HepG2 (cell line): ENCODE measurements at regions not wholly inside any gene's neighbourhood (a gene's known extent, or its start where the extent isn't known, plus 50 kb on each side); places are given as distances from the start of the nearest gene placed in this dataset.
A peak's percentile ranks its signal among the peaks of the same experiment; 100 is the strongest.
"Not testable (repeated sequence)": the region's sequence is repeated elsewhere in the genome, so short reads cannot be mapped to it uniquely, and the experiment has no call there.

ENCODE experiments used
- ATAC-seq: fragments of 200-7000 bp; cut with Tn5 transposase; 3 replicates; pipeline ENCODE4 v1.9.1; 2020; ENCODE audit warnings: mild to moderate bottlenecking, moderate library complexity
- BruUV-seq: library from RNA; stranded (reverse); fragments of 400-500 nt; replicated peaks from 2 replicates; lab custom pipeline; 2021; lab: Mats Ljungman, UMichigan
- CTCF ChIA-PET: fragments of 300-600 bp; formaldehyde crosslinking; extraction: SDS; loops from one replicate; lab custom pipeline; 2021; ENCODE audit warnings: low total read pairs, inconsistent platforms, low intra/inter-chr PET ratio; lab: Yijun Ruan, JAX
- POLR2A ChIA-PET: fragments of 350-600 bp; sonication (Branson Sonifier 250); formaldehyde crosslinking; loops from one replicate; lab custom pipeline; 2020; ENCODE audit warnings: antibody characterized with exemption, inconsistent platforms; lab: Yijun Ruan, JAX
- DNase-seq: peaks from one replicate; pipeline ENCODE4 v3.0.0-alpha.2; 2015; ENCODE audit warnings: low spot score
- FAIRE-seq: peaks from 3 replicates; lab custom pipeline; 2011; peaks lifted over from hg19 to GRCh38; lab: Jason Lieb, UNC
- H2AFZ ChIP-seq: one replicate; pipeline ENCODE4 v1.6.1; 2011; ENCODE audit warnings: low read length, inconsistent platforms
- H3K27ac ChIP-seq: fragments of 300-600 bp; 3 replicates; pipeline ENCODE4 v1.8.0; 2011; ENCODE audit warnings: mixed run types, mild to moderate bottlenecking, mixed read lengths, low read length, inconsistent platforms; ENCODE audit not compliant: insufficient read depth; ENCODE audit errors: extremely low read length
- H3K27me3 ChIP-seq, 2 experiments: fragments of 200-600 bp in 1 of 2; 2 replicates in 1 of 2; 3 replicates in 1 of 2; pipeline versions ENCODE4 v1.6.0 to v1.8.0; 2011; ENCODE audit warnings: low read length in 2 of 2, mild to moderate bottlenecking in 2 of 2, moderate library complexity in 2 of 2, inconsistent platforms in 1 of 2; ENCODE audit not compliant: insufficient read depth in 2 of 2, control insufficient read depth in 1 of 2
- H3K36me3 ChIP-seq, 2 experiments: fragments of 200-600 bp in 1 of 2; replicated peaks in 1 of 2; 2 replicates in 1 of 2; 3 replicates in 1 of 2; pipeline versions ENCODE4 v1.5.1 to v1.8.0; 2011; ENCODE audit warnings: low read length in 2 of 2, inconsistent platforms in 1 of 2; ENCODE audit not compliant: insufficient read depth in 2 of 2, control insufficient read depth in 1 of 2
- H3K4me1 ChIP-seq: 2 replicates; pipeline ENCODE4 v1.5.1; 2012; ENCODE audit warnings: low read length, inconsistent platforms; ENCODE audit not compliant: insufficient read depth
- H3K4me2 ChIP-seq: 2 replicates; pipeline ENCODE4 v1.6.0; 2011; ENCODE audit warnings: low read depth, low read length, inconsistent platforms
- H3K4me3 ChIP-seq, 3 experiments: fragments of 200-600 bp in 1 of 3; sonication (generic), shearing (Covaris generic) in 1 of 3; replicated peaks in 1 of 3; 2 replicates each; pipeline ENCODE4 v1.5.1; 2011 to 2016; ENCODE audit warnings: low read length in 3 of 3, inconsistent platforms in 2 of 3, low read depth in 2 of 3, mild to moderate bottlenecking in 2 of 3, control low read depth in 1 of 3, mixed read lengths in 1 of 3; ENCODE audit not compliant: insufficient read depth in 1 of 3
- H3K79me2 ChIP-seq: one replicate; pipeline ENCODE4 v1.6.1; 2011; ENCODE audit warnings: low read length, inconsistent platforms; ENCODE audit not compliant: insufficient read depth
- H3K9ac ChIP-seq: 2 replicates; pipeline ENCODE4 v1.6.0; 2011; ENCODE audit warnings: mild to moderate bottlenecking, low read depth, low read length, inconsistent platforms; ENCODE audit not compliant: insufficient read depth
- H3K9me3 ChIP-seq: 2 replicates; pipeline ENCODE4 v1.5.1; 2012; ENCODE audit warnings: mild to moderate bottlenecking, low read length
- H4K20me1 ChIP-seq: 2 replicates; pipeline ENCODE4 v1.6.0; 2011; ENCODE audit warnings: inconsistent platforms, mild to moderate bottlenecking, low read length, moderate library complexity; ENCODE audit not compliant: insufficient read depth
- MNT ChIP-seq: fragments of 450-650 bp; IDR thresholded peaks from 2 replicates; pipeline ENCODE4 v1.6.1; 2016
- WGBS: methylation state at CpG from one replicate; pipeline ENCODE4 v1.1.6; 2017; ENCODE audit warnings: low lambda C conversion rate; 5-methylcytosine and 5-hydroxymethylcytosine counted together
- in situ Hi-C: cut with HindIII; loops from 2 replicates; pipeline ENCODE4 v1.10.0; 2017; ENCODE audit warnings: low pct_unique_long_range_greater_than_20kb; ENCODE audit not compliant: extremely low pct_ligation_motif_present
- intact Hi-C: fragments of 100-400 bp; cut with micrococcal nuclease; formaldehyde crosslinking; loops from one replicate; pipeline ENCODE4 v1.10.0; 2022; ENCODE audit not compliant: unreplicated experiment

DNA sequence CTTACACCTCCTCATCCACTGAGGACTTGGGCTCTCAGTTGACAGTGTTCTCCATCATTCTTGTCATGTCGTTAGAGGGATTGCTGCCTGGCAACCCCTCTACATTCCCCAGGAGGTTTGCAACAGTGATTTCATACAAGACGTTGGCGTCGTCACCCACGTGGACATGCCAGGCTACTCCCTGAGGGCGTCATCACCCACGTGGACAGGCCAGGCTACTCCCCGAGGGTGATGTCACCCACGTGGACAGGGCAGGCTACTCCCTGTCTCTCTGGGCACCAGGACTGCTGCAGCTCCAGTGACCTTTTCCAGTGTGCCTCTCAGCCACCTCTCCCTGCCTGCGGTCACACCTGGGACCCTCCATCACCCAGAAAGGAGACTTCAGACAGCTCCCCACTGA is 117.4 kb downstream of the SEPTIN7 start:
- POLR2A ChIA-PET, H3K9me3 ChIP-seq, FAIRE-seq, intact Hi-C loops, H3K27me3 ChIP-seq, H3K4me2 ChIP-seq, CTCF ChIA-PET, ATAC-seq, H3K4me3 ChIP-seq, H3K79me2 ChIP-seq, BruUV-seq, DNase-seq, H4K20me1 ChIP-seq, H3K9ac ChIP-seq, H3K4me1 ChIP-seq, H3K36me3 ChIP-seq, H2AFZ ChIP-seq, H3K27ac ChIP-seq: not testable (repeated sequence)
- in situ Hi-C loops = loop anchor here (10.0 kb wide), 1 partner anchor 57 kb away; no protein-coding TSS in a partner anchor
- WGBS = 50% methylated on average over 2 of the region's 10 CpGs
- TF ChIP-seq MNT = peak; percentile 86

DNA sequence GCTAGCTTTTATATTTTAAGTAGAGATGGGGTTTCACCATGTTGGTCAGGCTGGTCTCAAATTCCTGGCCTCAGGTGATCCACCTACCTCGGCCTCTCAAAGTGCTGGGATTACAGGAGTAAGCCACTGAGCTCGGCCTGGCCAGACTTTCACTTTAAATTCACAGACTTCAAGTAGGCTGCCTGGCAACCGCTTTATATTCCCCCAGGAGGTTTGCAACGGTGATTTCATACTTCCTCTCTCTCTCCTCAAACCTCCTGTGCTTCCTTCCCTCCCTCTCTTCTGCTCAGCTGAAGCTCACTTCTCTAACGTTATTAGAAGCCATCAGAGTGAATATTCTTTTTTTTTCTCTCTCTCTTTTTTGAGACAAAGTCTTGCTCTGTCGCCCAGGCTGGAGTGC is 118.8 kb downstream of the SEPTIN7 start:
- H3K79me2 ChIP-seq, H2AFZ ChIP-seq, intact Hi-C loops, POLR2A ChIA-PET, BruUV-seq, H3K4me1 ChIP-seq, CTCF ChIA-PET, ATAC-seq, H3K9me3 ChIP-seq, H3K27me3 ChIP-seq, H3K36me3 ChIP-seq, H3K9ac ChIP-seq, H3K4me2 ChIP-seq, H3K4me3 ChIP-seq, DNase-seq, H4K20me1 ChIP-seq, H3K27ac ChIP-seq, FAIRE-seq: not testable (repeated sequence)
- WGBS = 25% methylated on average over 5 of the region's 6 CpGs
- in situ Hi-C loops = loop anchor here (10.0 kb wide), 1 partner anchor 55 kb away; no protein-coding TSS in a partner anchor

GRCh38 chr7:35921338-35921737 is 120.5 kb downstream of the SEPTIN7 start:
- in situ Hi-C loops, H4K20me1 ChIP-seq, DNase-seq, H2AFZ ChIP-seq, H3K27ac ChIP-seq, BruUV-seq, H3K79me2 ChIP-seq, FAIRE-seq, H3K4me3 ChIP-seq, H3K36me3 ChIP-seq, H3K4me1 ChIP-seq, H3K9me3 ChIP-seq, intact Hi-C loops, H3K27me3 ChIP-seq, H3K4me2 ChIP-seq, H3K9ac ChIP-seq, CTCF ChIA-PET, ATAC-seq, POLR2A ChIA-PET: not testable (repeated sequence)
- 27% methylated on average over 5 of the region's 5 CpGs for WGBS

- H3K4me1 ChIP-seq, H3K27me3 ChIP-seq, in situ Hi-C loops, H4K20me1 ChIP-seq, CTCF ChIA-PET, H3K4me3 ChIP-seq, H2AFZ ChIP-seq, H3K36me3 ChIP-seq, H3K4me2 ChIP-seq, H3K79me2 ChIP-seq, FAIRE-seq, intact Hi-C loops, BruUV-seq, DNase-seq, H3K9ac ChIP-seq, H3K9me3 ChIP-seq, H3K27ac ChIP-seq, POLR2A ChIA-PET, ATAC-seq: not testable (repeated sequence)
- WGBS = 32% methylated on average over 5 of the region's 7 CpGs
Measured at GRCh38 chr7:35924668-35925067, 123.8 kb downstream of the SEPTIN7 start.
